Right renal cortex interstitium (tissue), 3 donors: ENCODE measurements at regions not wholly inside any gene's neighbourhood (a gene's known extent, or its start where the extent isn't known, plus 50 kb on each side); places are given as distances from the start of the nearest gene placed in this dataset.

ENCODE experiments used
- DNase-seq, 3 donors: peaks; one replicate each; pipeline ENCODE4 v3.0.0-alpha.2; 2013; ENCODE audit warnings: low read depth in 3 of 3, low spot score in 2 of 3

DNA sequence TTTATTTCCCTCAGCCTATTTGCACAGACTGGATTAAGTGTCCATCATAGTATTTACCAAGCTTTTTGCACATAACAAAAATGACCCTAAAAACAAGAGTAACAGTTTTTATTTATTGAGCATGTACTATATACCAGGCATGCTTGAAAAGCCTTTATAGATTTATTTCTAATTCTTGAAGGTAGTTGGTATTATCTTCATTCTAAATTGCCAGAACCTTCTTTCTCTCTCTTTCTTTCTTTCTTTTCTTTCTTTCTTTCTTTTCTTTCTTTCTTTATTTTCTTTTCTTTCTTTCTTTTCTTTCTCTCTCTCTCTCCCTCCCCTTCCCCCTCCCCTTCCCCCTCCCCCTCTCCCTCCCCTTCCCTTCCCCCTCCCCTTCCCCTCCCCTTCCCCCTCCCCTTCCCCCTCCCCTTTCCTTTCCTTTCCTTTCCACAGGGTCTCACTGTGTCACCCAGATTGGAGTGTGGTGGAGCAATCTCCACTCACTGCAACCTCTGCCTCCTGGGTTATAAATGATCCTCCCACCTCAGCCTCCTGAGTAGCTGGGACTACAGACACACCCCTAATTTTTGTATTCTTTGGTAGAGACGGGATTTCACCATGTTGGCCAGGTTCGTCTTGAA is 310.9 kb upstream of the RBFOX1 start:
- DNase-seq: no peak

DNA sequence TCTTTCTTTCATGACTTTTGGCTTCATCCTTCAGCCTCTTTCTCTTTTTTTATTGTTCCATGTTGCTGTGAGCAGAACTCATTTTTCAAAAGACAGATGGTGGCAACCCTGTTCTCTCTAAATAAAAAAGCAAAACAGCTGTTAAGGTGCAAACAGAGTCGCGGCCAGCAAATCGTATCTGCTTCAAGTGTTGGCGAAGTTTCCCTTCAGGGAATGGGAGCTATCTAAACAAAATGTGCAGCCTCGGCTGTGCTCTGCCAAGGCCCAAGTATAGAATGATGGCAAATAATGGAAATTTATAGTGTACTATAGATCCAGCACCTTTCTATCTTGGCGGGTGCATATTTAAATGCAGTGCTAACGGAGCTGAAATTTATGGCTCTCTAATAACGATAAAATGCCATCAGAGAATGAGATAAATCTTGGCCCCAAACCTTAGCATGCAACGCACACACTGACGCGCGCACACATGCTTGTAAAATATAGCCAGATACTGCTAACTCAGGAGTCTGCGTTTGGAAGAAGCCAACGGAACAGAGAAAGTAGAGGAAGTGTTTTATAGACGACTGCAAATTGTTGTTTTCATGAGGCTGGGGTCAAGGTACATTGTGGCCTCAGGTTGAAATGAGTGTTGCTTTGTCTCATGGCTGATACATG is 315.5 kb upstream of the RBFOX1 start:
- DNase-seq: no peak

DNA sequence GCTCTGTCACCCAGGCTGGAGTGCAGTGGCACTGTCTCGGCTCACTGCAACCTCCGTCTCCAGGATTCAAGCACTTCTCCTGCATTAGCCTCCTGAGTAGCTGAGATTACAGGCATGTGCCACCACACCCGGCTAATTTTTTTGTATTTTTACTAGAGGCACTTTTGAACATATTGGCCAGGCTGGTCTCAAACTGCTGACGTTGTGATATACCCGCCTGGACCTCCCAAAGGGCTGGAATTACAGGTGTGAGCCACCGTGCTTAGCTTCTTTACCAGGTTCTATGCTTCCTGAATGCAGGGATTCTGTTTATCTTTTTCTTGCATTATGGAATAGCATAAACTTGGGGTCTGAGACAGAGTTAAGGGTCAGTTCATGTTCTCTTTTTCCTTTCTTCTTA is 317.9 kb upstream of the RBFOX1 start:
- DNase-seq: no peak

GRCh38 chr16:7013990-7014389 is 318.7 kb upstream of the RBFOX1 start:
- DNase-seq: peak in 1 of 3 donors; percentile 29

DNA sequence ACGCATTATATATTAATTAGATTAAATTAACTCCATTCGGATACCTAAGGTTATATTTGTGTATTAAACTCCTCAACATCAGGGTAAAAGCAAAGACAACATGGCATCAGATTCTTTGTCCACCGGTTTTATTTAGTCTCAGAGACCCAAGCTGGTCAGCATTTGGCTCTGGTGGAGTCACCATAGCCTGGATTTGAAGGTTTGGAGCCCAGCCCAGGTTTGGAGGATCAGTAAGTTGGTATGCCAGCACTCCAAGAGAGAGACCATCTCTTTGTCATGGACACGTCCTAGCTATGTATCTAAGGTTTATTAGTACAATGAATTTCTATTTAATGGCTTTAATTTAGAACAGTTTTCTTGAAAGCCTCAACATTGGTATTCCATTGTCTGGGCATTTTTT is 328.4 kb upstream of the RBFOX1 start:
- no peak for DNase-seq

DNA sequence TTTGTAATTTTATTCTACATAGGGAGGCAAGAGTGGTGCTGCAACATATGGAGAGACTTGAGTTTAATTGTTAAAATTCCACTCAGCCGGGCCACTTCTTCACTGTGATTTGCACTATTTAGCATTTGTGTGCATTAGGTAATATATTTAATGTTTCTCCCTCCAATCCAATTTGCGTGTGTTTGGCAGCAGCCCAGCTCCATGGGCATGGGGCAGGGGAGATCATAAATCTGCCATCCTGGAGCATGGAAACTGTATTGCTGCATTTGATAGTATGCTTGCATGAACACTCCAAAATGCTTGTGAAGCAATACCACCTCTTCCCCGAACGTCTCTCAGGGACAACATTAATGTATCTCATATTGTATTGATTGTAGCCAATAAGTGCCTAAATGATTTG is 339.1 kb upstream of the RBFOX1 start:
- peak in 2 of 3 donors; percentile 1 to 27 for DNase-seq

GRCh38 chr16:6988846-6989245 is 343.8 kb upstream of the RBFOX1 start:
- DNase-seq: no peak

DNA sequence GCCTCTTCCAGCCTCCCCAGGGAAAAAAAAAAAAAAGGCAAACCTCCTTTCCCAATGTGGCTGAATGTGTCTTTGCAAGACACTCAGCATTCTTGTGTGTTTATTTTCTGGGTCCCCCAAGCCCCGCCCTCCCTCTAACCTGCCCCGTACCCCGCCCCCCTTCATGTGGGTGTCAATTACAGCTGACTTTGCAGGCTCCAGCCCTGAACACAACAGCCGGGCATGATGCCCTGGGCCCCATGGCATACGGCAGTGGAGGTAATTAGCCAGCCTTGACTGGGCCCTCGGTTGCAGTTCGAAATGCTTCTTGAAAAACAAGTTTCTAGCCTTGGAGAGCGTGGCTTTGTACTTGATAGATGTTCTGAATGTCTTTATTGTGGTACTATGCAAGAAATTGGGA is 354.7 kb upstream of the RBFOX1 start:
- DNase-seq: no peak

DNA sequence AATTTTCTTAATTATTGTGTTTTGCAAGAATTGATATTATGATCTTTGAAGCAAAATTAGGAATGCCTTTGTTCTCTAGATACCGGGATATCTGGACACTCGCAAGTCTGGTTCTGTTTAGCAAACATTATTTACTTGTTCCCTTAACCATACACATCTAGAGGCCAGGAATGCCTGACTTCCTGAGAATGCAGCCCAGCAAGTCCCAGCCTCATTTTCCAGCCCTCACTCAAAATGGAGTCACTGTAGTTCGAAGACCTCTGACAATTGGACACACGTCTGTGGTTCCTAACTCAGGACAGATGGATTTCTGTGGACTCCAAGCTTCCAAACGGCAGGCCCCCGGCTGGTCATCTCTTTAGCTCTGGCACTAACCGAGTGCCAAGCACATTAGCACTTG is 355.4 kb upstream of the RBFOX1 start:
- no peak for DNase-seq

DNA sequence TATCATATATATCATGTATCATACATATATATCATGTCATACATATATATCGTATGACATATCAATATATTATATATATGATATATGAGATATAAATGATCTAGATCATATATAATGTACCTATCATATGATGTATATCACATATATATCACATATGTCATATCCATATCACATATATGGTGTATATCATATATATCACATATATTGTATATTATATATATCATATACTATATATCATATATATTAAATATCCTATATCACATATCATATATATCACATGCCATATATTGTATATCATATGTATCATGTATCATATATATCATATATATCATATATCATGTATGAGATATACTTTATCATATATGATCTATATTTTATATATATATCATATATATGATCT is 355.9 kb upstream of the RBFOX1 start:
- DNase-seq: no peak

GRCh38 chr16:6970171-6970857 is 362.3 kb upstream of the RBFOX1 start:
- no peak for DNase-seq

- DNase-seq: no peak
Measured at GRCh38 chr16:6969594-6969993, 363.1 kb upstream of the RBFOX1 start.

GRCh38 chr16:6967796-6968320 is 364.8 kb upstream of the RBFOX1 start:
- DNase-seq: no peak

GRCh38 chr16:6966925-6967324 is 365.7 kb upstream of the RBFOX1 start:
- no peak for DNase-seq

DNA sequence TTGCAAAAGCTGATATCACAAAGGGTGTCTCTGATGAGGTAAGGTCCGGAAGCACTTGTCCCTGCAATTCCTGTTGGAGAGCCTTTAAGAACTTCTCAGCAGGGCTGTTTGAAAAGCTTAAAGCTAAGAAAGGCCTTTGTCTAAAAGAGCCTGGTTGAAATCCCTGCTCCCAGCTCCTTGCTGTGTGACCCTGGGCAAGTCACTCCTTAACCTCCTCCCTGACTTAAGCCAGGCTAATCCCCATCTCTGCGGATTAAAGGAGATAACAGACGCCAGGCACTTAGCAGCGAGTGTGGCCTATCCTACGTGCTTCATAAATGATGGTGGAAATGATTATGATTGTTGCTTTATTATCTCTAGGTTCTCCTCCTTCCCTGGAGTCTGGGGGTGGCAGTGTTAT is 368.0 kb upstream of the RBFOX1 start:
- DNase-seq: no peak

GRCh38 chr16:6961704-6962103 is 370.9 kb upstream of the RBFOX1 start:
- DNase-seq: no peak

GRCh38 chr16:6958184-6958583 is 374.5 kb upstream of the RBFOX1 start:
- DNase-seq: no peak

GRCh38 chr16:6957681-6958080 is 375.0 kb upstream of the RBFOX1 start:
- no peak for DNase-seq

DNA sequence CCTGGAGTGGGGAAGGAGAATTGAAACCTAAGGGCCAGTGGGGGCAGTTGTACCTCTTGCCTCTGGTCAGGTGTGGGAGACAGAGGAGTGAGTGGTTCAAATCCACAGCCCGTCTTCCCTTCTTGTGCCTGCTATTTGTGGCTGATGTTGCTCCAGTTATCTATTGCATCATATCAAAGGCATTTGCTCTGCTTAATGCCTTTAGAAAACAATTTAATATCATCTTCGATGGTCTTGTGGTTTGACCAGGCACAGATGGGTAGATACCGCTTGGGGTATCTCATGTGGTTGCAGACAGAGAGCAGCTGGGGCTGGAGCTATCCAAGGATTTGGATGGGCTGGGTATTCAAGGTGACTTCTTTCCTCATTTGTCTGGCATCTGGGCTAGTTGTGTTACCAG is 376.1 kb upstream of the RBFOX1 start:
- DNase-seq: no peak

DNA sequence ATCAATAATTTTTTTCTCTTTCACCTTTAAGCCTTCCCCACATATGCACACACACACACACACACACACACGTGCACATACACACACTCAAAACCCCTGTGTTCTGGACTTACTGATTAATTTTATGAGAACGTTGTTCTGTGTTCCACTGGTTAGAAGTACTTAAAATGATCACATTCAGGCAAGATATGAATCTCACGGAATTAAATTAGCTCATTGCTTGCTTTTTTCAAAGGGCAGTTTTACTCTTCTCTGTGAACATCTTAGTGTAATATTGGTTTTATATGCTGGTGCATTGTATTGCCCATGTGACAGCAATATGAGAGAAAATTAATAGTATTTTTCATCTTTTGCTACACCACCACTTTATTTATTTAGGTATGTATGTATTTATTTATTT is 377.3 kb upstream of the RBFOX1 start:
- DNase-seq: no peak

DNA sequence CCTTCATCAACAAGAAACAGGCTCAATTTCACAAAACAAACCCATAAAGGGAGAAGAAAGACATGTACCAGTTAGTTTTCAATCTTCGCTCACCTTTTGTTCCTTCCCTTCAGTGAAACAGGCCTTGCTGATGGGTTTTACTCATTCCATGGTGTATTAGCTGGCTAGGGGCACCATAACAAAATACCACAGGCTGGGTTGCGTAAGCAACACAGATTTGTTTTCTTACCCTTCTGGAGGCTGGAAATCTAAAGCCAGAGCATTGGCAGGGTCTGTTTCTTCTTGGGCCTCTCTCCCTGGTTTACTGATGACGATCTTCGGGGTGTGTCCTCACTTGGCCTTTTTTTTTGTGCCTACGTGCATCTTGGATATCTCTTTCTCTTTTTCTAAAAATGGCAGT is 383.4 kb upstream of the RBFOX1 start:
- no peak for DNase-seq

GRCh38 chr16:6947291-6947690 is 385.4 kb upstream of the RBFOX1 start:
- DNase-seq: no peak
